H1 (cell line): ENCODE measurements at regions not wholly inside any gene's neighbourhood (a gene's known extent, or its start where the extent isn't known, plus 50 kb on each side); places are given as distances from the start of the nearest gene placed in this dataset.

Experiments used
- CTCF ChIA-PET: fragments of 300-600 bp; sonication (Branson Sonifier 250); formaldehyde crosslinking; loops from one replicate; lab custom pipeline; 2021; ENCODE audit not compliant: partially characterized antibody; lab: Charles Lee
- POLR2A ChIA-PET: fragments of 300-600 bp; sonication (Branson Sonifier 250); formaldehyde crosslinking; loops from one replicate; lab custom pipeline; 2021; ENCODE audit warnings: inconsistent platforms; ENCODE audit not compliant: partially characterized antibody; lab: Charles Lee
- DNase-seq, 2 experiments: peaks; one replicate each; pipeline versions ENCODE4 v3.0.0 to v3.0.0-alpha.2; 2010 to 2022; ENCODE audit warnings: low spot score in 2 of 2, low read depth in 1 of 2, mixed read lengths in 1 of 2
- FAIRE-seq: peaks from 2 replicates; lab custom pipeline; 2011; peaks lifted over from hg19 to GRCh38; lab: Jason Lieb, UNC
- H2AFZ ChIP-seq: 2 replicates; pipeline ENCODE4 v1.8.1; 2012; ENCODE audit warnings: low read length, inconsistent platforms
- H2AK5ac ChIP-seq: 2 replicates; pipeline ENCODE4 v1.6.1; 2013; ENCODE audit warnings: low read depth, low read length
- H2BK120ac ChIP-seq: replicated peaks from 2 replicates; pipeline ENCODE3; 2013; ENCODE audit warnings: low read depth, low read length, inconsistent platforms
- H2BK12ac ChIP-seq: 2 replicates; pipeline ENCODE4 v1.6.1; 2013; ENCODE audit warnings: low read depth, low read length
- H2BK15ac ChIP-seq: 2 replicates; pipeline ENCODE4 v1.6.1; 2013; ENCODE audit warnings: low read length
- H2BK20ac ChIP-seq: 2 replicates; pipeline ENCODE4 v1.6.1; 2013; ENCODE audit warnings: low read length
- H2BK5ac ChIP-seq: 2 replicates; pipeline ENCODE4 v1.6.1; 2013; ENCODE audit warnings: low read depth, low read length
- H3K14ac ChIP-seq: 2 replicates; pipeline ENCODE4 v1.6.1; 2013; ENCODE audit warnings: inconsistent platforms; ENCODE audit not compliant: insufficient read length
- H3K18ac ChIP-seq: 2 replicates; pipeline ENCODE4 v1.6.1; 2013; ENCODE audit warnings: low read length; ENCODE audit errors: extremely low read depth
- H3K23ac ChIP-seq: 2 replicates; pipeline ENCODE4 v1.6.1; 2013; ENCODE audit warnings: inconsistent platforms; ENCODE audit not compliant: insufficient read length
- H3K23me2 ChIP-seq: 2 replicates; pipeline ENCODE4 v1.6.1; 2013; ENCODE audit warnings: low read depth, low read length
- H3K27ac ChIP-seq: 2 replicates; pipeline ENCODE4 v1.6.1; 2011; ENCODE audit warnings: low read depth, low read length, inconsistent platforms
- H3K27me3 ChIP-seq, 4 experiments: replicated peaks in 1 of 4; 1 replicate in 1 of 4; 2 replicates in 3 of 4; pipeline versions ENCODE4 v1.6.1 to v1.8.1; 2011 to 2013; ENCODE audit warnings: low read length in 3 of 4, mild to moderate bottlenecking in 3 of 4, inconsistent platforms in 2 of 4, mixed read lengths in 2 of 4, moderate library complexity in 1 of 4; ENCODE audit not compliant: control insufficient read depth in 3 of 4, insufficient read depth in 3 of 4; ENCODE audit errors: extremely low read depth in 1 of 4
- H3K36me3 ChIP-seq, 4 experiments: 2 replicates each; pipeline versions ENCODE4 v1.6.1 to v1.8.1; 2011 to 2013; ENCODE audit warnings: mild to moderate bottlenecking in 4 of 4, low read length in 3 of 4, moderate library complexity in 2 of 4, control low read depth in 1 of 4, inconsistent platforms in 1 of 4; ENCODE audit not compliant: insufficient read depth in 4 of 4, control insufficient read depth in 2 of 4
- H3K4ac ChIP-seq: replicated peaks from 2 replicates; pipeline ENCODE3; 2013; ENCODE audit warnings: low read length, low read depth, mixed read lengths, inconsistent platforms; ENCODE audit not compliant: insufficient read length
- H3K4me1 ChIP-seq, 4 experiments: replicated peaks in 1 of 4; 1 replicate in 1 of 4; 2 replicates in 3 of 4; pipeline versions ENCODE4 v1.6.1 to v1.8.1; 2011 to 2013; ENCODE audit warnings: low read length in 3 of 4, inconsistent platforms in 2 of 4, mixed read lengths in 1 of 4; ENCODE audit not compliant: insufficient read depth in 4 of 4, control insufficient read depth in 3 of 4
- H3K4me2 ChIP-seq, 2 experiments: 2 replicates each; pipeline versions ENCODE4 v1.6.1 to v1.8.1; 2011 to 2013; ENCODE audit warnings: low read depth in 2 of 2, low read length in 2 of 2, control low read depth in 1 of 2, inconsistent platforms in 1 of 2, mild to moderate bottlenecking in 1 of 2; ENCODE audit not compliant: insufficient read depth in 1 of 2
- H3K4me3 ChIP-seq, 4 experiments: fragments of 200-600, 300-600 bp in 1 of 4; sonication (generic), shearing (Covaris generic), sonication (Bioruptor Twin) in 1 of 4; 2 replicates each; pipeline versions ENCODE4 v1.5.1 to v1.8.1; 2011 to 2016; ENCODE audit warnings: low read length in 4 of 4, low read depth in 3 of 4, control low read depth in 2 of 4, inconsistent platforms in 2 of 4, mild to moderate bottlenecking in 2 of 4, mixed read lengths in 1 of 4, moderate library complexity in 1 of 4; ENCODE audit not compliant: insufficient read depth in 2 of 4; ENCODE audit errors: extremely low read depth in 1 of 4
- H3K56ac ChIP-seq: replicated peaks from 2 replicates; pipeline ENCODE3; 2013; ENCODE audit warnings: low read depth, mild to moderate bottlenecking, mixed read lengths, low read length, inconsistent platforms; ENCODE audit not compliant: insufficient read length
- H3K79me1 ChIP-seq: 2 replicates; pipeline ENCODE4 v1.6.1; 2013; ENCODE audit warnings: low read depth, low read length, control low read depth
- H3K79me2 ChIP-seq, 2 experiments: 2 replicates each; pipeline versions ENCODE4 v1.6.1 to v1.8.1; 2012 to 2013; ENCODE audit warnings: low read length in 2 of 2, mild to moderate bottlenecking in 2 of 2, inconsistent platforms in 1 of 2; ENCODE audit not compliant: insufficient read depth in 2 of 2, control insufficient read depth in 1 of 2
- H3K9ac ChIP-seq, 4 experiments: replicated peaks in 1 of 4; 1 replicate in 1 of 4; 2 replicates in 3 of 4; pipeline versions ENCODE4 v1.6.1 to v1.8.1; 2011 to 2013; ENCODE audit warnings: low read depth in 3 of 4, low read length in 3 of 4, control low read depth in 2 of 4, mild to moderate bottlenecking in 2 of 4, moderate library complexity in 2 of 4, inconsistent platforms in 1 of 4; ENCODE audit errors: extremely low read depth in 1 of 4
- H3K9me3 ChIP-seq, 2 experiments: 2 replicates each; pipeline versions ENCODE4 v1.6.1 to v1.8.1; 2012 to 2013; ENCODE audit warnings: mild to moderate bottlenecking in 2 of 2, moderate library complexity in 2 of 2, control low read depth in 1 of 2, inconsistent platforms in 1 of 2, low read depth in 1 of 2, low read length in 1 of 2, mixed read lengths in 1 of 2; ENCODE audit not compliant: insufficient read depth in 2 of 2
- H4K20me1 ChIP-seq, 2 experiments: replicated peaks in 1 of 2; 2 replicates each; pipeline versions ENCODE3 to v1.8.1; 2011 to 2013; ENCODE audit warnings: inconsistent platforms in 2 of 2, low read length in 2 of 2, mild to moderate bottlenecking in 1 of 2; ENCODE audit not compliant: insufficient read depth in 2 of 2, control insufficient read depth in 1 of 2
- H4K5ac ChIP-seq: 2 replicates; pipeline ENCODE4 v1.6.1; 2013; ENCODE audit warnings: low read length, low read depth, mixed read lengths, inconsistent platforms; ENCODE audit not compliant: insufficient read length
- H4K8ac ChIP-seq: 2 replicates; pipeline ENCODE4 v1.8.0; 2013; ENCODE audit warnings: mild to moderate bottlenecking, moderate library complexity, low read length, inconsistent platforms; ENCODE audit not compliant: insufficient read depth; ENCODE audit errors: extremely low read depth
- H4K91ac ChIP-seq: replicated peaks from 2 replicates; pipeline ENCODE3; 2013; ENCODE audit warnings: low read length, mixed read lengths, inconsistent platforms; ENCODE audit not compliant: insufficient read length
- CTBP2 ChIP-seq: IDR thresholded peaks from 2 replicates; pipeline ENCODE4 v1.7.0; 2011; ENCODE audit warnings: borderline replicate concordance, mild to moderate bottlenecking, moderate library complexity, mixed read lengths, low read length; ENCODE audit not compliant: insufficient read depth, insufficient read length
- CTCF ChIP-seq, 3 experiments: IDR thresholded peaks; 1 replicate in 2 of 3; 2 replicates in 1 of 3; pipeline versions ENCODE4 v1.5.1 to v1.6.1; 2011; ENCODE audit warnings: low read length in 3 of 3, mild to moderate bottlenecking in 3 of 3, inconsistent platforms in 2 of 3, low read depth in 1 of 3, moderate library complexity in 1 of 3; ENCODE audit not compliant: insufficient read depth in 1 of 3; ENCODE audit errors: control extremely low read depth in 1 of 3
- EP300 ChIP-seq, 2 experiments: IDR thresholded peaks; 1 replicate in 1 of 2; 2 replicates in 1 of 2; pipeline ENCODE4 v1.6.1; 2011 to 2012; ENCODE audit warnings: low read depth in 2 of 2, low read length in 2 of 2, mild to moderate bottlenecking in 2 of 2, borderline replicate concordance in 1 of 2, inconsistent platforms in 1 of 2, moderate library complexity in 1 of 2
- RAD21 ChIP-seq, 2 experiments: IDR thresholded peaks in 1 of 2; conservative IDR thresholded peaks in 1 of 2; 2 replicates each; pipeline ENCODE4 v1.6.1; 2011; ENCODE audit warnings: low read depth in 2 of 2, low read length in 2 of 2, improper control_type of control experiment in 1 of 2, inconsistent platforms in 1 of 2, mild to moderate bottlenecking in 1 of 2, moderate library complexity in 1 of 2
- SRF ChIP-seq: IDR thresholded peaks from 2 replicates; pipeline ENCODE4 v1.6.1; 2011; ENCODE audit warnings: mild to moderate bottlenecking, low read depth, low read length, moderate library complexity
- WGBS, 2 experiments: shearing (Covaris generic) in 1 of 2; methylation state at CpG; one replicate each; pipeline versions ENCODE4 v1.1.6 to v1.1.7; 2013 to 2015; ENCODE audit warnings: low lambda C conversion rate in 2 of 2, mixed read lengths in 2 of 2, inconsistent platforms in 1 of 2, low coverage in 1 of 2, missing lambda C conversion rate in 1 of 2; ENCODE audit not compliant: insufficient replicate concordance in 2 of 2, insufficient coverage in 1 of 2, insufficient read length in 1 of 2; ENCODE audit errors: extremely low coverage in 1 of 2, missing lambda C conversion rate in 1 of 2; 5-methylcytosine and 5-hydroxymethylcytosine counted together

GRCh38 chr7:156125841-156126730, 313.8 kb upstream of the SHH start:
- no peaks in the 10 kb centered on the region for H3K36me3 ChIP-seq
- no peak overlapping the region for H3K27ac ChIP-seq
- H3K14ac ChIP-seq, result no peak overlapping the region
- H2BK20ac ChIP-seq, result no peak overlapping the region
- H4K20me1 ChIP-seq, result no peaks in the 10 kb centered on the region
- 92% methylated on average over 23 of the region's 23 CpGs; no CpG with 5 or more reads in 1 of the 2 experiments for WGBS, 2 experiments
- no peaks in the 10 kb centered on the region for H3K79me1 ChIP-seq
- ChIA-PET CTCF (no interaction called here), POLR2A (no interaction called here)
- no peak overlapping the region for H3K9ac ChIP-seq
- no peaks in the 10 kb centered on the region for H3K79me2 ChIP-seq
- H3K4me1 ChIP-seq, result peaks cover 0 to 3% (median 0%) of the 10 kb centered on the region in 4 experiments; a peak in 1 of 7 replicates
- H2BK5ac ChIP-seq, result no peak overlapping the region
- H3K4ac ChIP-seq, result no peak overlapping the region
- H4K8ac ChIP-seq, result no peak overlapping the region
- H4K5ac ChIP-seq, result no peak overlapping the region
- H3K18ac ChIP-seq, result no peak overlapping the region
- no peaks in the 10 kb centered on the region for H3K23me2 ChIP-seq
- H3K23ac ChIP-seq, result no peak overlapping the region
- H2BK12ac ChIP-seq, result no peak overlapping the region
- H3K9me3 ChIP-seq, result no peaks in the 10 kb centered on the region
- H3K27me3 ChIP-seq, result no peaks in the 10 kb centered on the region
- no peak overlapping the region for H3K4me2 ChIP-seq
- no peak for DNase-seq
- TF ChIP-seq EP300 (IDR thresholded peaks at IDR 0.05; ENCODE audit: borderline replicate concordance in 1 of 2, low read depth in 2 of 2, low read length in 2 of 2) (no peak), RAD21 (IDR thresholded peaks at IDR 0.05 in 1 of 2, conservative IDR thresholded peaks at IDR 0.05 in 1 of 2; ENCODE audit: low read depth in 2 of 2, low read length in 2 of 2) (peak; percentile 21 to 44; a peak in 2 of 4 replicates), CTCF (IDR thresholded peaks at IDR 0.05; ENCODE audit: control extremely low read depth in 1 of 3, insufficient read depth in 1 of 3, low read depth in 1 of 3, low read length in 3 of 3) (peak in 1 of 3 experiments; percentile 11; a peak in 1 of 4 replicates), SRF (no peak), CTBP2 (no peak)
- TF ChIP-seq, all 59 proteins: peak for 2
- FAIRE-seq, result no peak
- H2BK120ac ChIP-seq, result no peak overlapping the region
- no peak overlapping the region for H3K56ac ChIP-seq
- no peak overlapping the region for H2BK15ac ChIP-seq
- H2AK5ac ChIP-seq, result no peak overlapping the region
- H2AFZ ChIP-seq, result no peak overlapping the region
- H4K91ac ChIP-seq, result no peak overlapping the region
- no peak overlapping the region for H3K4me3 ChIP-seq
